ENCODE measurements at regions not wholly inside any gene's neighbourhood (a gene's known extent, or its start where the extent isn't known, plus 50 kb on each side); places are given as distances from the start of the nearest gene placed in this dataset.

DNA sequence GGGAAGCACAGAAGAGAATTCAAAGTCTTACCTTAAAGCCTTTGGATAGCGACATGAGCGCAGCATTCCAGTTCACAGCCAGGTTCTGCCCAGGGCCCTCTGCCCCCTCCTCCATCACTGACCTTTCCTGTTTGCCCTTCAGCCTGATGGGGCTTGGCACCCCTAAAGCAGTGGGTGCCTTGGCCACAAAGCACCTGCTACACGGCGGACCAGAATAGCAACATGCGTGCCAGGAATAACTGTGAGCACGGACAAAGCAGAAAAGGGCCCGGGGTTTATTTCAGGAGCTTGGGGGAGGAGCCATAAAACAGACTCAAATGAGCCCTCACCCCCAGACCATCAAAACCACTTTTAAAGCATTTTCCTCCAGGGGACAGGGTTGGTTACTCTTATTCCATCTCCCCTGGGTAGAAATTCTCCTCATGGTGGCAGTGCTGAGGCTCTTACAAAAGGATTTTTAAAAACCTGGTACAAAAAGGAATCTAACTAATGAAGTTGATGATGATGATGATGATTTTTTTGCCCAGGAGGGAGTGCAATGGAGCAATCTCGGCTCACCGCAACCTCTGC lies 135.4 kb downstream of the KLF13 start:
- no peak overlapping the region for H3K4me2 ChIP-seq (replicated peaks; ENCODE audit: low read depth, low read length, poor library complexity, severe bottlenecking)
- DNase-seq (no peak), ATAC-seq (ENCODE audit: low read depth) (no peak)
- no peak overlapping the region for H3K9ac ChIP-seq (ENCODE audit: low read length)
- no peak overlapping the region for H3K4me3 ChIP-seq (ENCODE audit: control extremely low read depth in 1 of 5, extremely low read depth in 1 of 5, insufficient read depth in 1 of 5, low read depth in 2 of 5, low read length in 4 of 5)
- H3K9me3 Mint-ChIP-seq (ENCODE audit: insufficient read depth) = no peaks in the 10 kb centered on the region
- peaks cover 7% of the 10 kb centered on the region for H3K27me3 Mint-ChIP-seq
- peaks cover 49 to 55% of the 10 kb centered on the region in 2 donors for H3K4me1 ChIP-seq (ENCODE audit: control insufficient read depth in 2 of 2, insufficient read depth in 2 of 2, low read length in 2 of 2)
- no peaks in the 10 kb centered on the region for H3K9me3 ChIP-seq (ENCODE audit: control extremely low read depth in 1 of 3, control insufficient read depth in 2 of 3, insufficient read depth in 1 of 3, low read length in 2 of 3)
- TF ChIP-seq EZH2 (IDR thresholded peaks at IDR 0.05; ENCODE audit: borderline replicate concordance, insufficient read depth, low read depth, low read length, poor library complexity, severe bottlenecking) = no peak
- TF ChIP-seq, protein P1, sequence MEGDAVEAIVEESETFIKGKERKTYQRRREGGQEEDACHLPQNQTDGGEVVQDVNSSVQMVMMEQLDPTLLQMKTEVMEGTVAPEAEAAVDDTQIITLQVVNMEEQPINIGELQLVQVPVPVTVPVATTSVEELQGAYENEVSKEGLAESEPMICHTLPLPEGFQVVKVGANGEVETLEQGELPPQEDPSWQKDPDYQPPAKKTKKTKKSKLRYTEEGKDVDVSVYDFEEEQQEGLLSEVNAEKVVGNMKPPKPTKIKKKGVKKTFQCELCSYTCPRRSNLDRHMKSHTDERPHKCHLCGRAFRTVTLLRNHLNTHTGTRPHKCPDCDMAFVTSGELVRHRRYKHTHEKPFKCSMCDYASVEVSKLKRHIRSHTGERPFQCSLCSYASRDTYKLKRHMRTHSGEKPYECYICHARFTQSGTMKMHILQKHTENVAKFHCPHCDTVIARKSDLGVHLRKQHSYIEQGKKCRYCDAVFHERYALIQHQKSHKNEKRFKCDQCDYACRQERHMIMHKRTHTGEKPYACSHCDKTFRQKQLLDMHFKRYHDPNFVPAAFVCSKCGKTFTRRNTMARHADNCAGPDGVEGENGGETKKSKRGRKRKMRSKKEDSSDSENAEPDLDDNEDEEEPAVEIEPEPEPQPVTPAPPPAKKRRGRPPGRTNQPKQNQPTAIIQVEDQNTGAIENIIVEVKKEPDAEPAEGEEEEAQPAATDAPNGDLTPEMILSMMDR (IDR thresholded peaks at IDR 0.05) = no peak
- intact Hi-C loops (cut with micrococcal nuclease) = no loop called here
- H3K36me3 ChIP-seq (replicated peaks in 1 of 2; ENCODE audit: control extremely low read depth in 1 of 2, control insufficient read depth in 1 of 2, extremely low read depth in 1 of 2, insufficient read depth in 2 of 2, low read length in 1 of 2) = no peaks in the 10 kb centered on the region
- H4K20me1 ChIP-seq (ENCODE audit: control insufficient read depth, insufficient read depth, low read length, poor library complexity, severe bottlenecking) = no peaks in the 10 kb centered on the region
- CTCF ChIA-PET = interaction anchor here (0.9 to 4.9 kb wide), 4 partner anchors 11 to 198 kb away, joined by 5 to 31 read pairs (median 9); no protein-coding TSS in a partner anchor
- no peak overlapping the region for H3K4me3 Mint-ChIP-seq
- POLR2A ChIA-PET = interaction anchor here (1.1 kb wide), 1 partner anchor 11 kb away, joined by 3 read pairs; no protein-coding TSS in a partner anchor
- peak overlapping the region; percentile 50 for H3K27ac Mint-ChIP-seq
- WGBS (ENCODE audit: insufficient coverage) = 90% methylated on average over 5 of the region's 9 CpGs
- H3K79me2 ChIP-seq (ENCODE audit: control insufficient read depth, insufficient read depth, low read length) = no peaks in the 10 kb centered on the region
- peaks cover 57% of the 10 kb centered on the region for H3K4me1 Mint-ChIP-seq
- H2AFZ ChIP-seq (ENCODE audit: insufficient read depth, low read depth, low read length, poor library complexity, severe bottlenecking) = no peak overlapping the region
- H3K27ac ChIP-seq (ENCODE audit: low read length in 2 of 2) = no peak overlapping the region
- H3K27me3 ChIP-seq (replicated peaks in 1 of 4; ENCODE audit: control extremely low read depth in 1 of 4, control insufficient read depth in 3 of 4, insufficient read depth in 4 of 4, low read length in 3 of 4) = peaks cover 0 to 3% (median 0%) of the 10 kb centered on the region in 4 experiments

DNA sequence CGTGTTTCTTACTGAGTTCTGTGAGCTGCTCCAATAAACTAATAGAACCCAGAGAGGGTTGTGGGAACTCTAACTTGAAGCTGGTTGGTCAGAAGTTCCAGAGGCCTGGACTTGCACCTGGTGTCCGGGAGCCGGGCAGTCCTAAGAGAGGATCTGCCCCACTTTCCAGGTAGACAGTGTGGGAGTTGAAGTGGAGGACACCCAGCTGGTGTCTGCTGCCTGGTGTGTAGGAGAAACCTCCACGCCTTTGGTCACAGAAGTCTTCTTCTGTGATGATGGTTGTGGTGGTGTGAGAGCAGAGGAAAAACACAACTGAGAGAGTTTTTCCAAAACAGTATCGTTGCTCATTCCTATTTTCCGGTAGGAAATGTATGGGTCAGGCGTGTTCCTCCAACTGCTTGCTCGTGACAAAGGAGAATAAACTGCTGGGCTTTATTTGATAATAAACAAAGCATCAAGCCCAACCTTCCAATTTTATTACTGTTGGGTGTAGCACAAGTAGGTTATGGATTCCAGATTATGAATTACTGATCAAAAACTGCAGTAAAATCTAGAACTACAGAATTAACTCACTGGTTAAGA lies 137.0 kb downstream of the KLF13 start:
- Histone ChIP-seq H3K9ac (ENCODE audit: low read length) (no peak overlapping the region), H3K9me3 (ENCODE audit: control extremely low read depth in 1 of 3, control insufficient read depth in 2 of 3, insufficient read depth in 1 of 3, low read length in 2 of 3) (no peaks in the 10 kb centered on the region), H3K79me2 (ENCODE audit: control insufficient read depth, insufficient read depth, low read length) (no peaks in the 10 kb centered on the region), H3K4me2 (replicated peaks; ENCODE audit: low read depth, low read length, poor library complexity, severe bottlenecking) (no peak overlapping the region), H3K4me1 (ENCODE audit: control insufficient read depth in 2 of 2, insufficient read depth in 2 of 2, low read length in 2 of 2) (peaks cover 44 to 54% of the 10 kb centered on the region in 2 donors), H2AFZ (ENCODE audit: insufficient read depth, low read depth, low read length, poor library complexity, severe bottlenecking) (no peak overlapping the region), H3K36me3 (replicated peaks in 1 of 2; ENCODE audit: control extremely low read depth in 1 of 2, control insufficient read depth in 1 of 2, extremely low read depth in 1 of 2, insufficient read depth in 2 of 2, low read length in 1 of 2) (no peaks in the 10 kb centered on the region), H3K4me3 (ENCODE audit: control extremely low read depth in 1 of 5, extremely low read depth in 1 of 5, insufficient read depth in 1 of 5, low read depth in 2 of 5, low read length in 4 of 5) (no peak overlapping the region), H3K27ac (ENCODE audit: low read length in 2 of 2) (no peak overlapping the region), H4K20me1 (ENCODE audit: control insufficient read depth, insufficient read depth, low read length, poor library complexity, severe bottlenecking) (no peaks in the 10 kb centered on the region), H3K27me3 (replicated peaks in 1 of 4; ENCODE audit: control extremely low read depth in 1 of 4, control insufficient read depth in 3 of 4, insufficient read depth in 4 of 4, low read length in 3 of 4) (no peaks in the 10 kb centered on the region)
- no peak for ATAC-seq (ENCODE audit: low read depth)
- peaks cover 7% of the 10 kb centered on the region for H3K27me3 Mint-ChIP-seq
- no peak for DNase-seq
- H3K4me1 Mint-ChIP-seq = peaks cover 51% of the 10 kb centered on the region
- ChIA-PET CTCF (interaction anchor here (2.1 to 2.5 kb wide), 2 partner anchors 23 to 25 kb away, joined by 8 to 9 read pairs; no protein-coding TSS in a partner anchor), POLR2A (interaction anchor here (0.8 kb wide), 1 partner anchor 9 kb away, joined by 4 read pairs; no protein-coding TSS in a partner anchor)
- TF ChIP-seq, protein P1 (IDR thresholded peaks at IDR 0.05) = no peak
- no peak for TF ChIP-seq EZH2 (IDR thresholded peaks at IDR 0.05; ENCODE audit: borderline replicate concordance, insufficient read depth, low read depth, low read length, poor library complexity, severe bottlenecking)
- WGBS (ENCODE audit: insufficient coverage) = 77% methylated on average over 4 of the region's 8 CpGs
- H3K9me3 Mint-ChIP-seq (ENCODE audit: insufficient read depth) = no peaks in the 10 kb centered on the region
- H3K4me3 Mint-ChIP-seq = no peak overlapping the region
- no peak overlapping the region for H3K27ac Mint-ChIP-seq
- intact Hi-C loops (cut with micrococcal nuclease) = no loop called here

All from B cell (primary cell).